ENCODE measurements at regions not wholly inside any gene's neighbourhood (a gene's known extent, or its start where the extent isn't known, plus 50 kb on each side); places are given as distances from the start of the nearest gene placed in this dataset.

GRCh38 chr15:96947296-96948229, 617.1 kb downstream of the NR2F2 start:
- peak overlapping the region; percentile 10 for H3K4me3 ChIP-seq (replicated peaks; ENCODE audit: low read depth, low read length)
- no peak for TF ChIP-seq CTCF (IDR thresholded peaks at IDR 0.05; ENCODE audit: low read length, missing control alignments)
- peak; percentile 3 for DNase-seq (ENCODE audit: low read depth)

- DNase-seq (ENCODE audit: low read depth), result no peak
- no peak for TF ChIP-seq CTCF (IDR thresholded peaks at IDR 0.05; ENCODE audit: low read length, missing control alignments)
- H3K4me3 ChIP-seq (replicated peaks; ENCODE audit: low read depth, low read length), result no peak overlapping the region
These were observed 618.5 kb downstream of the NR2F2 start for GRCh38 chr15:96948981-96949380.

GRCh38 chr15:96958721-96959120, 628.2 kb downstream of the NR2F2 start:
- no peak for DNase-seq (ENCODE audit: low read depth)
- TF ChIP-seq CTCF (IDR thresholded peaks at IDR 0.05; ENCODE audit: low read length, missing control alignments), result no peak
- H3K4me3 ChIP-seq (replicated peaks; ENCODE audit: low read depth, low read length), result no peak overlapping the region

GRCh38 chr15:96959501-96959900, 629.0 kb downstream of the NR2F2 start:
- no peak overlapping the region for H3K4me3 ChIP-seq (replicated peaks; ENCODE audit: low read depth, low read length)
- no peak for TF ChIP-seq CTCF (IDR thresholded peaks at IDR 0.05; ENCODE audit: low read length, missing control alignments)
- DNase-seq (ENCODE audit: low read depth), result no peak

GRCh38 chr15:96960711-96961480, 630.4 kb downstream of the NR2F2 start:
- no peak for TF ChIP-seq CTCF (IDR thresholded peaks at IDR 0.05; ENCODE audit: low read length, missing control alignments)
- no peak for DNase-seq (ENCODE audit: low read depth)
- H3K4me3 ChIP-seq (replicated peaks; ENCODE audit: low read depth, low read length), result no peak overlapping the region

- TF ChIP-seq CTCF (IDR thresholded peaks at IDR 0.05; ENCODE audit: low read length, missing control alignments), result no peak
- H3K4me3 ChIP-seq (replicated peaks; ENCODE audit: low read depth, low read length), result no peak overlapping the region
- no peak for DNase-seq (ENCODE audit: low read depth)
These were observed 636.1 kb downstream of the NR2F2 start for GRCh38 chr15:96966554-96966953.

Data from fibroblast of pulmonary artery (primary cell).